ENCODE measurements at regions not wholly inside any gene's neighbourhood (a gene's known extent, or its start where the extent isn't known, plus 50 kb on each side); places are given as distances from the start of the nearest gene placed in this dataset.

- Histone ChIP-seq H3K9ac (ENCODE audit: insufficient read depth in 1 of 2, low read depth in 2 of 2, low read length in 2 of 2) (no peak overlapping the region), H3K9me3 (replicated peaks; ENCODE audit: control insufficient read depth, insufficient read depth, low read depth, low read length) (no peaks in the 10 kb centered on the region), H3K27ac (ENCODE audit: extremely low read depth, low read depth, low read length) (no peak overlapping the region), H2AFZ (ENCODE audit: low read depth, low read length) (no peak overlapping the region), H3K4me2 (ENCODE audit: insufficient read depth, low read length) (no peak overlapping the region), H3K36me3 (ENCODE audit: control insufficient read depth, insufficient read depth, low read length) (no peaks in the 10 kb centered on the region), H3K4me1 (replicated peaks in 1 of 2; ENCODE audit: control insufficient read depth in 2 of 2, insufficient read depth in 2 of 2, low read length in 2 of 2) (no peaks in the 10 kb centered on the region; a peak in 1 of 5 replicates), H3K9me1 (ENCODE audit: control insufficient read depth, insufficient read depth, low read length) (no peaks in the 10 kb centered on the region), H3K4me3 (no peak overlapping the region), H3K79me2 (ENCODE audit: control insufficient read depth, insufficient read depth, low read length) (no peaks in the 10 kb centered on the region), H4K20me1 (replicated peaks; ENCODE audit: control insufficient read depth, insufficient read depth, low read length) (no peaks in the 10 kb centered on the region), H3K27me3 (ENCODE audit: control insufficient read depth in 2 of 2, insufficient read depth in 2 of 2, low read length in 2 of 2) (no peaks in the 10 kb centered on the region)
- DNase-seq (ENCODE audit: extremely low read depth in 1 of 4, low spot score in 3 of 4) (no peak), FAIRE-seq (no peak), ATAC-seq (no peak)
- POLR2A ChIA-PET, result interaction anchor here (1.3 kb wide), 1 partner anchor 16 kb away, joined by 3 read pairs; no protein-coding TSS in a partner anchor
- BruUV-seq (replicated peaks), result no TSS peak
- WGBS (ENCODE audit: insufficient coverage, low coverage, missing lambda C conversion rate), result 75% methylated on average over 1 of the region's 1 CpG
- no peak for TF ChIP-seq HDGF (IDR thresholded peaks at IDR 0.05)
- TF ChIP-seq NONO (IDR thresholded peaks at IDR 0.05; ENCODE audit: low read depth in 2 of 2, low read length in 1 of 2), result no peak
- TF ChIP-seq ZNF589 (CRISPR knock-in tag; IDR thresholded peaks at IDR 0.05; ENCODE audit: low read depth), result no peak
- TF ChIP-seq ZNF639 (CRISPR knock-in tag; conservative IDR thresholded peaks at IDR 0.05 in 1 of 2, IDR thresholded peaks at IDR 0.05 in 1 of 2), result no peak
- no peak for TF ChIP-seq ZNF384 (IDR thresholded peaks at IDR 0.05; ENCODE audit: low read depth, low read length)
- intact Hi-C loops (cut with micrococcal nuclease) (no loop called here), in situ Hi-C loops (cut with MboI) (no loop called here)
- CTCF ChIA-PET (ENCODE audit: low intra/inter-chr PET ratio), result no interaction called here
These were observed 91.9 kb upstream of the FN1 start for GRCh38 chr2:215527736-215528135.
